ENCODE measurements at regions not wholly inside any gene's neighbourhood (a gene's known extent, or its start where the extent isn't known, plus 50 kb on each side); places are given as distances from the start of the nearest gene placed in this dataset.

GRCh38 chr3:164814106-164814505, 264.2 kb downstream of the SI start (continued):
- TF ChIP-seq PHF8 (IDR thresholded peaks at IDR 0.05; ENCODE audit: borderline replicate concordance, low read depth): no peak
- TF ChIP-seq BCL3 (IDR thresholded peaks at IDR 0.05): no peak
- TF ChIP-seq FOXS1 (CRISPR knock-in tag; IDR thresholded peaks at IDR 0.05): no peak
- TF ChIP-seq CHD4 (IDR thresholded peaks at IDR 0.05; ENCODE audit: borderline replicate concordance): no peak
- TF ChIP-seq CBX8 (IDR thresholded peaks at IDR 0.05): no peak
- no peak for TF ChIP-seq ZNF302 (CRISPR knock-in tag; IDR thresholded peaks at IDR 0.05)

- ChIA-PET POLR2A (no interaction called here), CTCF (interaction anchor here (0.6 kb wide), 1 partner anchor 373 kb away, joined by 3 read pairs; no protein-coding TSS in a partner anchor)
- WGBS (ENCODE audit: missing lambda C conversion rate): 53% methylated on average over 6 of the region's 6 CpGs
- Histone ChIP-seq H3K4me2 (no peak overlapping the region), H3K27ac (no peak overlapping the region), H3K9me3 (no peaks in the 10 kb centered on the region), H3K4me1 (no peaks in the 10 kb centered on the region), H3K4me3 (no peak overlapping the region)
- ATAC-seq (no peak), FAIRE-seq (no peak), DNase-seq (ENCODE audit: low read depth in 1 of 2, low spot score in 1 of 2) (no peak)
- no peak for TF ChIP-seq PBX3 (IDR thresholded peaks at IDR 0.05)
- no peak for TF ChIP-seq USF2 (IDR thresholded peaks at IDR 0.05)
- TF ChIP-seq NPAS2 (CRISPR knock-in tag; IDR thresholded peaks at IDR 0.05; ENCODE audit: borderline replicate concordance): no peak
- TF ChIP-seq ZFP36 (IDR thresholded peaks at IDR 0.05; ENCODE audit: borderline replicate concordance, partially characterized antibody): no peak
- no peak for TF ChIP-seq ZSCAN20 (CRISPR knock-in tag; IDR thresholded peaks at IDR 0.05)
Measured at GRCh38 chr3:164812042-164812441, 266.3 kb downstream of the SI start.

GRCh38 chr3:164806188-164806587, 272.1 kb downstream of the SI start:
- ATAC-seq (no peak), FAIRE-seq (no peak), DNase-seq (ENCODE audit: low read depth in 1 of 2, low spot score in 1 of 2) (no peak)
- no peak overlapping the region for H3K27ac ChIP-seq
- no peak overlapping the region for H3K4me2 ChIP-seq
- TF ChIP-seq MAZ (IDR thresholded peaks at IDR 0.05; ENCODE audit: borderline replicate concordance, low read depth, low read length): no peak
- TF ChIP-seq E2F6 (IDR thresholded peaks at IDR 0.05; ENCODE audit: borderline replicate concordance, low read depth): no peak
- TF ChIP-seq EHF (CRISPR knock-in tag; IDR thresholded peaks at IDR 0.05): no peak
- no peak for TF ChIP-seq CBX2 (IDR thresholded peaks at IDR 0.05; ENCODE audit: borderline replicate concordance, low read depth)
- TF ChIP-seq POLR2A (IDR thresholded peaks at IDR 0.05; ENCODE audit: low read length): no peak
- no peak for TF ChIP-seq FOSL2 (IDR thresholded peaks at IDR 0.05)
- TF ChIP-seq FOSL2 (CRISPR knock-in tag; IDR thresholded peaks at IDR 0.05): no peak
- no peak for TF ChIP-seq KDM1A (IDR thresholded peaks at IDR 0.05; ENCODE audit: low read depth)
- no peak for TF ChIP-seq NPAS2 (CRISPR knock-in tag; IDR thresholded peaks at IDR 0.05; ENCODE audit: borderline replicate concordance)
- TF ChIP-seq ATOH8 (CRISPR knock-in tag; IDR thresholded peaks at IDR 0.05; ENCODE audit: low read depth): no peak
- TF ChIP-seq JUN (IDR thresholded peaks at IDR 0.05): no peak
- no peak for TF ChIP-seq BCL3 (IDR thresholded peaks at IDR 0.05)
- TF ChIP-seq TP53 (CRISPR knock-in tag; IDR thresholded peaks at IDR 0.05): no peak
- no peaks in the 10 kb centered on the region for H3K4me1 ChIP-seq
- H3K4me3 ChIP-seq: no peak overlapping the region
- no peaks in the 10 kb centered on the region for H3K9me3 ChIP-seq
- WGBS (ENCODE audit: missing lambda C conversion rate): 32% methylated on average over 2 of the region's 2 CpGs
- POLR2A ChIA-PET: no interaction called here
- CTCF ChIA-PET: no interaction called here

Measured in A549 (cell line).